ENCODE measurements at regions not wholly inside any gene's neighbourhood (a gene's known extent, or its start where the extent isn't known, plus 50 kb on each side); places are given as distances from the start of the nearest gene placed in this dataset.

- no peak for TF ChIP-seq Cebpa-rat (IDR thresholded peaks at IDR 0.05)
- no peak overlapping the region for H3K4me2 ChIP-seq
- no peak overlapping the region for H3K27ac ChIP-seq
- no peaks in the 10 kb centered on the region for H3K27me3 ChIP-seq
- no peak overlapping the region for H3K4me3 ChIP-seq
- H3K4me1 ChIP-seq = no peaks in the 10 kb centered on the region
- no peaks in the 10 kb centered on the region for H4K20me1 ChIP-seq
- no peaks in the 10 kb centered on the region for H3K36me3 ChIP-seq
- no peak overlapping the region for H3K9ac ChIP-seq
- H3K9me3 ChIP-seq (replicated peaks in 1 of 11) = no peaks in the 10 kb centered on the region
Observed at GRCh38 chr6:98560418-98560817, 274.0 kb upstream of the POU3F2 start.

GRCh38 chr6:98560841-98561240, 273.5 kb upstream of the POU3F2 start:
- Histone ChIP-seq H3K9me3 (replicated peaks in 1 of 11) (no peaks in the 10 kb centered on the region), H3K36me3 (no peaks in the 10 kb centered on the region), H3K4me1 (no peaks in the 10 kb centered on the region), H3K9ac (no peak overlapping the region), H4K20me1 (no peaks in the 10 kb centered on the region), H3K27ac (no peak overlapping the region), H3K27me3 (no peaks in the 10 kb centered on the region), H3K4me2 (no peak overlapping the region), H3K4me3 (no peak overlapping the region)
- TF ChIP-seq Cebpa-rat (IDR thresholded peaks at IDR 0.05) = no peak

- H3K36me3 ChIP-seq = no peaks in the 10 kb centered on the region
- H3K9ac ChIP-seq = no peak overlapping the region
- H3K27ac ChIP-seq = no peak overlapping the region
- no peaks in the 10 kb centered on the region for H4K20me1 ChIP-seq
- no peaks in the 10 kb centered on the region for H3K27me3 ChIP-seq
- no peaks in the 10 kb centered on the region for H3K4me1 ChIP-seq
- H3K4me3 ChIP-seq = no peak overlapping the region
- H3K4me2 ChIP-seq = no peak overlapping the region
- no peaks in the 10 kb centered on the region for H3K9me3 ChIP-seq (replicated peaks in 1 of 11)
- no peak for TF ChIP-seq Cebpa-rat (IDR thresholded peaks at IDR 0.05)
Observed at GRCh38 chr6:98566126-98566525, 268.2 kb upstream of the POU3F2 start.

- Histone ChIP-seq H3K4me2 (no peak overlapping the region), H3K4me3 (no peak overlapping the region), H3K9me3 (replicated peaks in 1 of 11) (no peaks in the 10 kb centered on the region), H3K4me1 (no peaks in the 10 kb centered on the region), H4K20me1 (no peaks in the 10 kb centered on the region), H3K27ac (no peak overlapping the region), H3K27me3 (no peaks in the 10 kb centered on the region), H3K36me3 (no peaks in the 10 kb centered on the region), H3K9ac (no peak overlapping the region)
- no peak for TF ChIP-seq Cebpa-rat (IDR thresholded peaks at IDR 0.05)
Observed at GRCh38 chr6:98572579-98572978, 261.8 kb upstream of the POU3F2 start.

- Histone ChIP-seq H3K9me3 (replicated peaks in 1 of 11) (no peaks in the 10 kb centered on the region), H3K27ac (no peak overlapping the region), H4K20me1 (no peaks in the 10 kb centered on the region), H3K4me2 (no peak overlapping the region), H3K27me3 (no peaks in the 10 kb centered on the region), H3K4me3 (no peak overlapping the region), H3K4me1 (no peaks in the 10 kb centered on the region), H3K9ac (no peak overlapping the region), H3K36me3 (no peaks in the 10 kb centered on the region)
- TF ChIP-seq Cebpa-rat (IDR thresholded peaks at IDR 0.05) = no peak
Observed at GRCh38 chr6:98574984-98575383, 259.4 kb upstream of the POU3F2 start.

GRCh38 chr6:98576791-98577190, 257.6 kb upstream of the POU3F2 start:
- Histone ChIP-seq H4K20me1 (no peaks in the 10 kb centered on the region), H3K4me1 (no peaks in the 10 kb centered on the region), H3K27me3 (no peaks in the 10 kb centered on the region), H3K9ac (no peak overlapping the region), H3K9me3 (replicated peaks in 1 of 11) (no peaks in the 10 kb centered on the region), H3K27ac (no peak overlapping the region), H3K36me3 (no peaks in the 10 kb centered on the region), H3K4me2 (no peak overlapping the region), H3K4me3 (no peak overlapping the region)
- no peak for TF ChIP-seq Cebpa-rat (IDR thresholded peaks at IDR 0.05)

GRCh38 chr6:98578016-98578415, 256.4 kb upstream of the POU3F2 start:
- no peaks in the 10 kb centered on the region for H3K36me3 ChIP-seq
- TF ChIP-seq Cebpa-rat (IDR thresholded peaks at IDR 0.05) = no peak
- no peaks in the 10 kb centered on the region for H3K9me3 ChIP-seq (replicated peaks in 1 of 11)
- no peaks in the 10 kb centered on the region for H4K20me1 ChIP-seq
- no peak overlapping the region for H3K27ac ChIP-seq
- H3K9ac ChIP-seq = no peak overlapping the region
- H3K27me3 ChIP-seq = no peaks in the 10 kb centered on the region
- no peak overlapping the region for H3K4me3 ChIP-seq
- H3K4me2 ChIP-seq = no peak overlapping the region
- H3K4me1 ChIP-seq = no peaks in the 10 kb centered on the region

- no peak overlapping the region for H3K4me3 ChIP-seq
- H3K27me3 ChIP-seq = no peaks in the 10 kb centered on the region
- no peak overlapping the region for H3K27ac ChIP-seq
- H3K36me3 ChIP-seq = no peaks in the 10 kb centered on the region
- no peak overlapping the region for H3K9ac ChIP-seq
- H4K20me1 ChIP-seq = no peaks in the 10 kb centered on the region
- H3K9me3 ChIP-seq (replicated peaks in 1 of 11) = no peaks in the 10 kb centered on the region
- no peak for TF ChIP-seq Cebpa-rat (IDR thresholded peaks at IDR 0.05)
- no peaks in the 10 kb centered on the region for H3K4me1 ChIP-seq
- H3K4me2 ChIP-seq = no peak overlapping the region
Observed at GRCh38 chr6:98579079-98579478, 255.3 kb upstream of the POU3F2 start.

GRCh38 chr6:98579941-98580340, 254.4 kb upstream of the POU3F2 start:
- H3K27ac ChIP-seq = no peak overlapping the region
- H4K20me1 ChIP-seq = no peaks in the 10 kb centered on the region
- no peak overlapping the region for H3K4me3 ChIP-seq
- no peak overlapping the region for H3K9ac ChIP-seq
- TF ChIP-seq Cebpa-rat (IDR thresholded peaks at IDR 0.05) = no peak
- no peaks in the 10 kb centered on the region for H3K4me1 ChIP-seq
- H3K9me3 ChIP-seq (replicated peaks in 1 of 11) = no peaks in the 10 kb centered on the region
- H3K4me2 ChIP-seq = no peak overlapping the region
- H3K27me3 ChIP-seq = no peaks in the 10 kb centered on the region
- H3K36me3 ChIP-seq = no peaks in the 10 kb centered on the region

- TF ChIP-seq Cebpa-rat (IDR thresholded peaks at IDR 0.05) = no peak
- Histone ChIP-seq H3K36me3 (no peaks in the 10 kb centered on the region), H3K4me1 (no peaks in the 10 kb centered on the region), H3K27ac (no peak overlapping the region), H3K9ac (no peak overlapping the region), H3K4me3 (no peak overlapping the region), H4K20me1 (no peaks in the 10 kb centered on the region), H3K9me3 (replicated peaks in 1 of 11) (no peaks in the 10 kb centered on the region), H3K4me2 (no peak overlapping the region), H3K27me3 (no peaks in the 10 kb centered on the region)
Observed at GRCh38 chr6:98581705-98582104, 252.7 kb upstream of the POU3F2 start.

- no peak overlapping the region for H3K27ac ChIP-seq
- H3K4me1 ChIP-seq = no peaks in the 10 kb centered on the region
- no peak overlapping the region for H3K4me3 ChIP-seq
- H3K9ac ChIP-seq = no peak overlapping the region
- no peaks in the 10 kb centered on the region for H4K20me1 ChIP-seq
- no peak for TF ChIP-seq Cebpa-rat (IDR thresholded peaks at IDR 0.05)
- no peaks in the 10 kb centered on the region for H3K9me3 ChIP-seq (replicated peaks in 1 of 11)
- no peak overlapping the region for H3K4me2 ChIP-seq
- no peaks in the 10 kb centered on the region for H3K36me3 ChIP-seq
- H3K27me3 ChIP-seq = no peaks in the 10 kb centered on the region
Observed at GRCh38 chr6:98583506-98583905, 250.9 kb upstream of the POU3F2 start.

Data from BLaER1 treated with 17β-estradiol and CSF1 and Interleukin-3, amounts not matched to agents 10 nM and 100 nM (cell line).